Suppressor macrophage (primary cell): ENCODE measurements at regions not wholly inside any gene's neighbourhood (a gene's known extent, or its start where the extent isn't known, plus 50 kb on each side); places are given as distances from the start of the nearest gene placed in this dataset.
"Not testable (repeated sequence)": the region's sequence is repeated elsewhere in the genome, so short reads cannot be mapped to it uniquely, and the experiment has no call there.

ENCODE experiments used
- DNase-seq, 4 experiments: peaks; one replicate each; pipeline ENCODE4 v3.0.0-alpha.2; 2020 to 2022

DNA sequence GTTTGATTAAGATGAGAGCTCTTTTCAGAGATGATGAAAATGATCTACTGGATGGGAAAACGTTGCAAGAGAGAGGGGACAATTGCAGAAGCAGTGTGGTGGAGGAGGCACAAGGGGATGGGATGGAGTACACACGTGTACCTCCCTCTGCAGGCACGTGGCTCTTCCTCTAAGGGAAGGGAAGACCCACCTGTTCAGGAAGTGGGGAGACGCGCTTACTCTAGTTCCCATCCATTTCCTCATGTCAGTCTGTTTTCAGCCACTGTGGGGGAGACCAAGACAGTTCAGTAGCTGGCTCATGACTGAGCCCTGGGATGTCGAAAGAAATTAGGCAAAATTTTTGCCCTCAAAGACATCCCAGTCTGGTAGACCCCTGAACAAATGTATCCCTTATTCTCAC is 619.2 kb upstream of the CLINT1 start:
- DNase-seq: no peak

DNA sequence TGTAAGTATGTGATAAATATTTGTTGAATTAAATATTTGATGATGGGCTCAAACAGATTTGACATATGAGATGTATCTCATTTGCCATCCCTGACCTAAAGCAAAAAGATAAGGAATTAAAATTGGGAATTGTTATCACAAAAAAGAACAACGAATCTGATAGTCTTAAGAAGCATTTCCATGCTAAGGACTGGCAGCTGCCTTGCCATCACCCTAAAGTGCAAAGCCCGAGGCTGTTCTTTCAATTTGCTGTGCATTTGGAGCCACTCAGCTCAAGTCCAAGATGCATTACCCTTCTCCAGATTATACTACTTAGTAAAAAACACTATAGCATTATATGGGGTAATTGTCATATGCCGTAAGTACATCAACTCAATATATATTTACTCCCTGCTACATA is 618.3 kb upstream of the CLINT1 start:
- DNase-seq: no peak

DNA sequence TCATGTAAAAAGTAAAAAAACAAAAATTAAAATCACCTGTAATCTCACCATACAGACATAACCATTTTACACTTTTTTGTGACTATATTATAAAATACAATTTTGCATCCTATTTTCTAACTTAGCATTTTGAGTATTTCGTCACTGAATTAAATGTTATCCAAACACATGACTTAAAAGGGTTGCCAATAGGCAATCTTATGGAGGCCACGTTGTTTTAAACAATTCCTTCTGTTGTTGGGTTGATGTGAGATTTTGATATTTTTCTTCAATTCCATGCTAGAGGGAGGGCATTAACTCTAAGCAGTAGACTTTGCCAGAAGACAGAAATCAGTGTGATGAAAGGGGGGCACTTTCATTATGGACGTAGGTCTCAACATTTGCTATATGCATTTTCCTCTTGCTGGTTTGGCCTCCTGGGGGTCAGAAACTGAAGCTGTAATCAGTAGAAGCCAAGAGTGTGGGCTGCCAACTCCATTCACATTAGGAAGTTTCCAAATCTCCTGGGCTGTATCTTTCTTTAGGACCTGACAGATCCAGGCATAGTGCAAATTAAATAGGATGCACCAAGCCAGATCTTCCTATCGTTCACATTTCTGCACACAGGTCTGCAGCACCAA is 614.2 kb upstream of the CLINT1 start:
- no peak for DNase-seq

DNA sequence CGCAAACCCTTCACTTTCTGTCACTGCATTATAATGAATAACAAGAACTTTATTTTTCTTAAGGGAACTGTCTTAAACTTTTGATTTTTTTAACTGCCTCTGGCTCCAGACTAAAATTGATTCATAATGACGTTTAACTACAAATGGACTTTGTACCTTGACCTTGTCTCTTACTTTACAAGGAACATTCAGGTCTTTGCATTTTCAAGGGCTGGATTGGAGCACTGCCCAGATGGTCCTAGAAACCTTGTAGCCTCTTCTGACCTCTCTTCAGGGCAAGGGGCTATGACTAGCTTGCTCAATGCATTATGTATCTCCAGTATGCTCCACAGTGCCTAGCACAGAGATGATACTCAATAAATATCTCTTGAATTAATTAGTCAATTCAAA is 612.6 kb upstream of the CLINT1 start:
- no peak for DNase-seq

DNA sequence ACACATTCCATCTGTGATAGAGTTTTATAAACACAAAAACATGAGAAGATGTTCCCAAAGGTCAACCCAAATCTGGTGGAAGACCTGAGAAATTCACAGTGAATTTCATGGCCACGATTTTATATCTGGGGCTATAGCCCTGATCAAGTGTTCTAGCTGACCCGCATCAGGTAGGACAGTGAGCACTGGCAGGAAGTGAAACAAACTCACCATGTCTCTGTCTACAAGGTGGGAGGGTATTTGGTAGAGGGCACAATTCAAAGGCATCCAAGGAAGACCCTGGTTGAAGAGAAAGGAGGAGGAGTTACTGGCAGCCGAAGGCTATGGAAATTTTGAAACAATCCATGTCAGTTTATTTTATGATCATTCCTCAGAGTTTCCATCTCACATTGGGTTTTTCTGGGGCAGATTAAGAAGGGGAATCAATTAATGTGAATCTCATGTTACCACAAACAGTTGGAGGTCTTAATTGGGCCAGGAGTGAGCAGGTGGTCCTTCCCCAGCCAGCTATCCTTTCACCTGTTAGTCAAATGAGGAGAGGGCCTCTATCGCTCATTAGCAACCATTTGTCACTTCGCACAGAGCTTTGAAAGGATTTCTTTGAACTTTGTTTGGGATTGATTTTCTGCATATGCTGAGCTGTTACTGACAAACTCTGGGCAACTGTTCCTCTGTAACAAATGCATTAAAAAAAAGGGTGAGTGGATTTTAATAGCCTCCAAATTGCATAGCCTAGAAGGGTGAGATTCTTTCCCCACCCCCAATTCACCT is 612.0 kb upstream of the CLINT1 start:
- no peak for DNase-seq

DNA sequence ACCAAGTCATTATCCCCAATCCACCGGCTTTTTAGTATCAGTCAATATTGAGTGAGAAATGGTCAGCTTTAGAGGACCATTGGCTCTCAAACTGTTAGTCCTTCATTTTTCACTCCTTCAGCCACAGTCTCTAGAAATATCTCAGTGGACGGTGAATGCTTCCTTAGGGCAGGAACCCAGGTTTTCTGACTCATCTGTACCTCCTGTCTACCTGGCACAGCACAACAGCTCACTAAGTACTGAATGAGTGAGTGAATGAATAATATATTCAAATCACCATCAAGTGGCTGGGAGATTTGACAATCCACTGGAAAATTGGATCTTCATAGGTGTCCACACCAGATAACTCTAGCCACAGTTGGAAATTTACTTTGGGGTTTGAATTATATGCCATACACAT is 609.5 kb upstream of the CLINT1 start:
- no peak for DNase-seq

DNA sequence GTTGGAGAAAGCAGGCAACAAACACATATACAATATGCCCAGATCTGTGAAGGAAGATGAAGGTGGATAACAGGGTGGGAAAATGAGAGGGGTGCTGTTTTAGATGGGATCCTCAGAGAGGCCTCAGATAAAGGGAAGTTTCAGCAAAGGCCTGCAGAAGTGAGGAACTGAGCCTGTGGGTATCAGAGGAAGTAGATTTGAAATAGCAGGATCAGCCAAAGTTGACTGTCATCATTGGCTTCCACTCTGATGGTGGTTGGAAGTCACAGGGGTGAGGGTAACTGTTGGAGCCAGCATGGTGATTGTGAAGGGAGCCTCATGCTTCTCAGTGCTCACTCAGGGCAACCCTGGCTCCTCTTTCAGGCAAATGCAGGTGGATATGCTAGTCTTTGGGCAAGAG is 607.2 kb upstream of the CLINT1 start:
- DNase-seq: peak; percentile 67 to 84 (median 76)

DNA sequence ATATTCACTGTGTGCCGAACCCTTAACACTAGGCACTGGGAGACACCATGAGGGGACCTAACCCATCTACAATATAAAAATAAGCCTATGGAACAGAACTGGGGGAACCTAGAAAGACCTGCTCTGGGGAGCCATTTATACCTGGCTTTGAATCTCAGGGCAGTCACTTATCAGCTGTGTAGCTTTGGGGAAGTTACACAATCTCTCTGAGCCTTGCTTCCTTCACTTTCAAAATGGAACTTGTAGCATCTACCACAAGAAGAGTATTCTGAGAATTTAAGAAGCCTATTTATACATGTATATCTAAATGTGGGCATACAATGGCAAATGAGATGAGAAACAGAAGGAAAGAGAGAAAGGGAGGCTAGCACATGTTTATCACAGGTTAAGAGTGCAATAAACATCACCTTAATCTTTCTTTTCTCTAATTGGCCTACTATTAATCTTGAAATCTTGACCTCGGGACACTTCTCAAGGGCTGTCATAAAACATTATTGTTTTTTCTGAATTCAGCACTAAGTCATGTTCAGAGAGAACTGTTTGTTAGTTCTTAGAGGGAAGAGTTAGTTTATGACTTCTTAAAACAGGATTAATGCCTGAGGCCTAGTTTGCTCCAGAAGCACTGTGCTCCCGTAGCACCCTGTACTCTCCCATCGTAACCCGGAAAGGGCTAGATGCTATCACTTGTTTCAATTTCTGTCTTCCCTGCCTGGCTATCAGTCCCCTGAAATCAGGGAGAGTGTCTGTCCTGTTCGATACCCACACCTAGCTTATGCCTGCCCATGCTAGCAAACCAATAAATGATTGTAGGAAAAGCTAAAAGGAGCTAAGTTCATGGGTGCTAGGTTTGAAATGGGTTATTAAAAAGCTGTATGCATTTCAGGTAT is 606.4 kb upstream of the CLINT1 start:
- DNase-seq: peak in 3 of 4 experiments; percentile 22 to 52 (median 47)

DNA sequence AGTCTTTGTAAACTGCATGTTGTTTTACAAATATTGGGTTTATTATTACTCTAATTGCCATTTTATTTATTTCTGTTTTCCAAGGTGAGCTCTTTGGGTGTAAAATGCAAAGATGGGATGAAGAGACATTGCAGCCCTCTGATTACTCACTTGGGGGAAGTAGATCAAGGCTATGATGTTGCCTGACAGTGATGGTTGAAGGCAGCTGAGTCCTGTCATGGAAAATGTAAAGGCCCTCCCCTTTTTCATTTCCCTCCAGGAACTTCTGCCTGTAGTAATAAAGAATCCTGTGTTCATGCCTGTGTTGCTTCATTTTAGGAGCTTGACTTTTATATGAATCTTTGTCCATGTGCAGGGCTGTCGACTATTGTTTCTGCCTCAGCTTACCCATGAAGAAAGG is 605.4 kb upstream of the CLINT1 start:
- DNase-seq: peak; percentile 49 to 77 (median 63)

DNA sequence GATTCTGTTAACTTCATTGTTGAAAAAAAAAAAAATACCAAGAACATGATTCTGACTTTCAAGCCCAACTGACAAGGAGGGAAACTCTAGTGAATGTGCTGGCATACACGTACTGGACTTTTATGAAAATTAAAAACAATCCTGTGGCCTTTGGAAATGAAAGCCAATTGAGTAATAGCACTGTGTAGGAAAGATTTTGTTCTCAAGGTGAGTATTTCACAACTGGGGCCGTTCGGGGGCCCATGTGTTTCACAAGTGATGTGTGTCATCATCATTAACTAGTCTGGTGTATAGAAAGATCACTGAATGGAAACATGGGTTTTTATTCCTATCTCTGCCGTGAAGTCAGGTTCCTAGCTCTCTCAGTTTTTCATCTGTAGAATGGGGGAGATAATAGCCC is 605.0 kb upstream of the CLINT1 start:
- DNase-seq: peak; percentile 9 to 43 (median 31)

DNA sequence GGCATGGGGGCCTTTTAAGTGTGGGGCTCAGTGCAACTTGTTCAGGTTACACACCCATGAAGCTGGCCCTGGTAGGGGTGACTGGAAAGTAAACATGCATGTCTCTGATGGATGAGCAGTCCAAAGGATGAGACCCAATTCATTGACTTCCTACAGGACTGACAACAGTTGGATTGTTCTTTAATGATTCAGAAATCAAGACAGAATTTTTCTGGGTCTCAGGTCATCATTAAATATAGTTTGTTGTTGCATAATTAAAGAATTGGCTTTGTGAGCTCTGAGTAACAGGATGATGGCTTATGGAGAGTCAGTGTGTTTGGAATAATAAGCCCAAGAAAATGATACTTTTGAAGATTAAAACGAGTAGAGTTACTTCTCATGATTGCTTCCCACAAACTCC is 604.2 kb upstream of the CLINT1 start:
- DNase-seq: no peak

DNA sequence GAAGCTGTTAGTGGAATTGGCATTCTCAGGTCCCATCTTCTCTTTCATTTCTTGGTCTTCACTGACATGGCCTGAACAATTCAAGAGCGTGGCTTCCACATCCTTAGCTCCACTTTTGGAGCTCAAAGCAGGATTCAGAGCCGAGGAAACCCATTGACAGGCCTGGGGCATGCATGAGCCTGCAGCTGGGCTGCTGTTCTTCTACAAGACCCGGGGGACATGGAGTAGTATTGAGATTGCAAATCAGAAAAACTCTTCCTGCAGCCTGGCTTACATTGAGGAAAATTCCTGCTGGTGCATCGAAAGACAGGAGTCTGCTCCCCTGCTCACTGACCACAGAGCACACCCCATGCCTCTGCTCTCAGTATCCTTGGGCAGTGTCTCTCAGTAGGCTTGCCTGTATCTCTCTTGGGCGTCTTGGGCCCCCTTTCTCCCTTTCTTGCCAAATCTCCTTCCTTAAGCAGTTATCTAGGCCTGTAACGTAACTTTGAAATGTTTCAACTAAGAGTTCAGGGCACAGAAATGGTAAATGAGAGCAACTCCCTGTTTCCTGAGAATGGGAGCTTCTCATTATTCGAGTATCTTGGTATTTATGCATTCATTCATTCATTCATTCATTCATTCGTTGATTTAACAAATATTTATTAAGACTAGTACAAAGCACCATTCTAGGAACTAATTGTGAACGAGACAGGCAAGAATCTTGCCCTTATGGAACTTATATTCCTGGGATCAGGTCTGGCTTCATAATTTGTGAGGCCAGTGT is 603.6 kb upstream of the CLINT1 start:
- DNase-seq: no peak

DNA sequence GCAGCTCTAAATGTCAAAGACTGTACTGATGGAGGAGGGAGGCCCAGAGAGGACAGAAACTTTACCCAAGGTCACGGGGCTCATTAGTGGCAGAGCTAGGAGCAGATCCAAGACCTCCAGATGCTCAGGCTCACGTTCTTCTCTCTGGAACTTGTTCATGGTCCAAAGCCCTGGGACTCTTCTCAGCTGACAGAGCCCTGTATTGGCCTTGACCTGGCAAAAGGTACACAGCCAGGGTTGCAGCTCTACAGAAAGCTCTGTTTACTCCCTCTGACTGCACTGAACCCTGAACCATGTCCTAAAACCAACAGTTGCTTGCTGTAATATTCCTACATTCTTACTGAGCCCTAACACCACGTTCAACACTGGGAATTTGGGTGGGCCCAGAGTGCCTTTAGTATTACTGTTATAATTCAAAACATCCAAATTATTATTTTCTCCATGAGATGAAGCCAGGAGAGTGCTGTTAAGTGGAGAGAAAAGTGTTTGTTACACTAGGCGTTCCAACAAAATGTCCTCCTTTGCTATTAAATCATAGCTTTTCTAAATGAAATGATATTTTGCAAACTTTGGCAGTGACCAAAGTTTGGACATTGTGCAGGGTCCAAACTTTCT is 602.4 kb upstream of the CLINT1 start:
- DNase-seq: no peak

DNA sequence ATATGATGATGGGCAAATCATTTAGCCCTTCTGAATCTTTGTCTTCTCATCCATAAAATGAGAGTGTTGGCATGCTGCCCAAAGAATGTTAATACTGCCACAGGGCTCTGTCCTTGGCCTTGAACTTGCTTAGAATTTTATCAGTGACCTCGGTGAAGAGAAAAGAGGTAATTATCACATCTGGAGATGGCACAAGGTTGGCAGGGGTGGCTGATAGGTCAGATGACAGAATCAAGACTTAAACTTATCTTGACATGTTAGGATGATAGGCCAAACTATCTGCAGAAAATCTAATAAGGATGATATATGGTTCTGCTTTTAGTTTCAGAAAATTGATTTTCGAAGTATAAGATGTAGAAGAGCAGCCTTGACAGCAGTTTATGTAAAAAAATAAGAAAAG is 599.1 kb upstream of the CLINT1 start:
- DNase-seq: no peak

DNA sequence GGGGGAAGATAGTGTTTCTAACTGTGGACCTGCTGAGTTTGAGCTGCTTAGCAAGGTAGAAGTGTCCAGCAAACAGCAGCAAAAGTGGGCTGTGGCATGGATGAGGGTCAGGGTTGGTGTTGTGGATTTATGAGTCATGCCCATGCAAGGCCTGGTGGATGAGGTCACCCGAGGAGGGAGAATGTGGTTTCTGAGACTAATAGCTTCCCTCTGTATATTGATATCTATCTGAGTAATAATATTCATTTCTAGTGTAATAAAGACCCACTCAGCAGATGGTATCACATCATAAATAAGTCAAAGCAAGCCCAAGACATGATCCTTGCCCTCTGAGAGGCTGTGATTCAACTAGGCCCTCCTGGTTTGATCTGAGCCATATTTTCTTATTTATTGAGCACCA is 597.8 kb upstream of the CLINT1 start:
- DNase-seq: peak; percentile 70 to 79 (median 78)

DNA sequence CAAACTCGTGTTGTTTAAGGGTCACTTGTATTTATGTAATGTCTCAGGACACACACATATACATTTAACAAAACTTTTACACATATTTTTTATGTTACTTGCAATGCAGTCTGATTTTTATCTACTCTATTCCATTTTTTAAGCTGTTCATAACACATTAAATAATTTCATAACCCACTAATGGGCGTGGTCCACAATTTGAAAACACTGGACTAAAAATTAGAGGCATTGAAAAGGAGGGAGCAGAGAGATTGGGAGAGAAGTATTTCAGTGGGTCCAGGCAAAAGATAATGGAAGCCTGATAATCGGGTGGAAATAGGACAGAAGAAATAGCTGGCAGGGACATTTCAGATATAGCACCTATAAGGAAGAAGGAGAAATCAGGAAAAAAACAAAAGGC is 597.3 kb upstream of the CLINT1 start:
- DNase-seq: no peak

DNA sequence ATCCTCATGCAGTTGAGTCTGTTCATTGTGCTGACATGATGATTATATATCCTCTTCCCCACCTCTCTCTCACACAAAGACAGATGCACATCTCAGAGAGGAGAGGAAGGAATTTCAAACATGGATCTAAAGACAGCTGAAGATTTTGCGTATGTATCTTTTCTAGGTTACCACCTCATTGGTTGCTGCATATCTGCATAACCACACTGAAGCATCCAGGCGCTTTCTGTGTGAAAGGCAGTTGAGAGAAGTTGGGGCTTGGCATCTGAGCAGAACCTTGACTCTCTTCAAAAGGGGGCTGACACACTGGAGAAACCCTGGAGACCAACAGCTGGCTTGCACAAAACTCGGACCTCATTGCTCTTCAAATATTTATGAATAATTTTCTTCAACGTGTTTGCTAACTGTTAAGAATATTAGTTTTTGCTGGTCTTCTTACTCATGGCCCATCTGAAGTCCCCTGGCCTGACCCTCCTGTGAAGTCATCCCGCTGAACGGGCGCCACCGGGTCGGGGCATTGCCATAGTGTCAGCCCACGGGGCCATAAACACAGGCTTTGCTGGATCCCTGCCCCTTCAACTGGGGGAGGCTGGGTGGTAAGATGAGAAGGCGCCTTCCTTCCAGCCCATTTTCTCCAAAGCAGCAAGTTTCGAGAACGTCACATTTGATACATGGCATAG is 593.2 kb upstream of the CLINT1 start:
- no peak for DNase-seq

DNA sequence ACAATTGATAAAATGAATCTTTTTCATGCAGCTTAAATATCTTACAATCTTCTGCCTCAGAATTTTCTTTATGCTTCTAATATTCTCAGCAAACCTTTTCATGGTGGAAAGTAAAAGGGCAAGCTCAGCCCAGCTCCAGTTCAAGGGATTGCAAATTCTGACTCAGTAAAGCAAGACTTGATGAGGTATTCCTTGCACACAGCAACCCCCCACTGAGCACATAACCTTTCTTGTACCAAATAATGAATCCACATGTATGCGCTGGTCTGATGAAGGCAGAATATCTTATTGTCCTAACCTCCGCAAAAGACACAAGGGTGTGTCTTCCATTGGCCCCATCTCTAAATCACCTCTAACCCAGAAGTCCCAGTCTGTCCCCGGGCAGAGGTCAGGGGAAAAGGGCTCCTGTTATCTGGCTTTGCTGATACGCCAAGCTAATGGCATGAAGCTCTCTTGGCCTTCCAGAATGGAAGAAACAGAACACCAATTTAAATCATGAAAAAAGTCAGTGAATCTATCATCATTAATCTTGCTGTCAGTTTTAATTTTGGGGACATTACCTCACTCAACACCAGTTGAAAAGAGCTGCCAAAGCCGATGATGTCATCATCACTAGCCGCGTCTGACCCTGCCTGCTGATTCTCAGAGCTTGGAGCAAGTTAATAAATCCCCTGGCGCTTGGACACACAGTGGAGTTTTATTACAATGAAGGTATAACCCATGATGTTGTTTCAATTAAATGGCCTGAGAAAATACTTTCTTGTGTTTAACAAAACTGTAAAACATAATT is 592.5 kb upstream of the CLINT1 start:
- DNase-seq: no peak

DNA sequence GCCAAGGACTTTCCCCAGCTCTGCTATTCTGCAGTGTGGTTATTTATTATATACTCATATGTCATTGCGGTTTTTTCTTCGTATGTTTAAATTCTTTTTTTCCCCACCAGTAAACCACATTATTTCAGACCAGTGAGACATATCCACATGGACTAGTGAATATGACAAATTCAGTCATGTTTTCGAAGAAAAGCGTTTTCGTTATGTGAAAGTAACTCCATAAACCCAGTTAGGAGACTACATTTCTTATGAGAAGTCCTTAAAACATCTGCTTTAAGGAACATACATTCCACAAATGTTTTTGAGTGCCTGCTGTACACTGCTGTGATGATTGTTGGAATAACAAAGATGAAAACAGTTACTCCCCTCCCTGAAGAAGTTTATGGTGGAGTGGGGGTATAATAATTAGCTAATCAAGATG is 591.8 kb upstream of the CLINT1 start:
- DNase-seq: no peak

DNA sequence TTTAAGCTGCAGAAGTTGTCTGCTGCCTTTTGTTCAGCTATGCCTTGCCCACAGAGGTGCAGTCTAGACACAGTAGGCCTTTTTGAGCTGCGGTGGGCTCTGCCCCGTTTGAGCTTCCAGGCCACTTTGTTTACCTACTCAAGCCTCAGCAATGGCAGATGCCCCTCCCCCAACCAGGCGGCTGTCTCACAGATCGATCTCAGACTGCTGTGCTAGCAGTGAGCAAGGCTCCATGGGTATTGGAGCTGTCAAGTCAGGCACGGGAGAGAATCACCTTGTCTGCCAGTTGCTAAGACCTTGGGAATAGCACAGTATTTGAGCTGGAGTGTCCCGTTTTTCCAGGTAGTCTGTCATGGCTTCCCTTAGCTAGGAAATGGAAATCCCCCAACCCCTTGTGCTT is 587.8 kb upstream of the CLINT1 start:
- not testable (repeated sequence) for DNase-seq

DNA sequence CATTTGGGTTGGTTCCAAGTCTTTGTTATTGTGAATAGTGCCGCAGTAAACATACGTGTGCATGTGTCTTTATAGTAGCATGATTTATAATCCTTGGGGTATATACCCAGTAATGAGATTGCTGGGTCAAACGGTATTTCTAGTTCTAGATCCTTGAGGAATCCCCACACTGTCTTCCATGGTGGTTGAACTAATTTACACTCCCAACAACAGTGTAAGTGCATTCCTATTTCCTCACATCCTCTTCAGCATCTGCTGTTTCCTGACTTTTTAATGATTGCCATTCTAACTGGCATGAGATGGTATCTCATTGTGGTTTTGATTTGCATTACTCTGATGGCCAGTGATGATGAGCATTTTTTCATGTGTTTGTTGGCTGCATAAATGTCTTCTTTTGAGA is 580.3 kb upstream of the CLINT1 start:
- DNase-seq: not testable (repeated sequence)
